HG02759 (cell line): ENCODE measurements at regions not wholly inside any gene's neighbourhood (a gene's known extent, or its start where the extent isn't known, plus 50 kb on each side); places are given as distances from the start of the nearest gene placed in this dataset.
"Not testable (repeated sequence)": the region's sequence is repeated elsewhere in the genome, so short reads cannot be mapped to it uniquely, and the experiment has no call there.

ENCODE experiments used
- ATAC-seq: cut with Tn5 transposase; IDR thresholded peaks from one replicate; pipeline ENCODE4 v1.9.1; 2021; ENCODE audit warnings: mild to moderate bottlenecking, moderate library complexity; ENCODE audit not compliant: unreplicated experiment

DNA sequence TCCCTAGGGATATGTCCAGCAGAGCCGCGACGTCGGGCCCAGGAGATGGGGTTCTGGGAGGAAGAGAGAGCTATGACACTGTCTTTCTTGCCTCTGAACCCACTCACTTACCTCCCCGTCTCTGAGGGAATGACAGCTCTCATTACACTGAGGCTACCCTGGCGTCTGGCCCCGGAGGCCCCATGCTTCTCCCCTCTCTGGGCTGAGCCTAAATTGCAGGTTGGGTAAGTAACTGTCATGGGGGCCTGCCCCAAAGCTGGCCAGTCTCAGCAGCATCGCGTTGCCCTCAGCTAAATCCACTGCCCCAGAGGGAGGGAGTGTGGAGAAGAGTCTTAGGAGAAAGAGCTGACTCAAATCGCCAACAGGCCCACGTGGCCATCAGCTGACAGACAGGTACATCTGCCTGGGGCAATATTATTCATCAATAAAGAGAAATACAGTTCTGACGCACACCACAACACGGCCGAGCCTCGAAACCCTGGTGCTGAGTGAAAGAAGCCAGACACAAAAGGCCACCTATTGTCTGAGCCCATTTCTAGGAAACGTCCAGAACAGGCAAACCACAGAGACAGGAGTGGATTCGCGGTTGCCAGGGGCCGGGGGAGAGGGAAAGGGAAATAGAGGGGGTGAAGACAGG, 156.4 kb downstream of the C16orf95 start:
- ATAC-seq = no peak

DNA sequence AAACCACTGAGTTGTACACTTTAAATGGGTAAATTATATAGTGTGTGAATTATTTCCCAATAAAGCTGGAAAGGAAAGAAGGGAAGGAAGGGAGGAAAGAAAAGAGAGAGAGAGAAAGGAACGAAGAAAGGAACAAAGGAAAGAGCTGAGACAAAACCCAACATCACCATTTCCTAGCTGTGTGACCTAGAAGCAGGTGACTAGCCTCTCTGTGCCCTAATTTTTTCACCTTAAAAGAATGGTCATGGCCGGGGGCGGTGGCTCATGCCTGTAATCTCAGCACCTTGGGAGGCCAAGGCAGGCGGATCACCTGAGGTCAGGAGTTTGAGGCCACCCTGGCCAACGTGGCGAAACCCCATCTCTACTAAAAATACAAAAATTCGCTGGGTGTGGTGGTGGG, 155.8 kb downstream of the C16orf95 start:
- ATAC-seq = not testable (repeated sequence)

GRCh38 chr16:87161822-87162676, 155.1 kb downstream of the C16orf95 start:
- no peak for ATAC-seq

- not testable (repeated sequence) for ATAC-seq
Observed at GRCh38 chr16:87162799-87163198, 154.4 kb downstream of the C16orf95 start.

DNA sequence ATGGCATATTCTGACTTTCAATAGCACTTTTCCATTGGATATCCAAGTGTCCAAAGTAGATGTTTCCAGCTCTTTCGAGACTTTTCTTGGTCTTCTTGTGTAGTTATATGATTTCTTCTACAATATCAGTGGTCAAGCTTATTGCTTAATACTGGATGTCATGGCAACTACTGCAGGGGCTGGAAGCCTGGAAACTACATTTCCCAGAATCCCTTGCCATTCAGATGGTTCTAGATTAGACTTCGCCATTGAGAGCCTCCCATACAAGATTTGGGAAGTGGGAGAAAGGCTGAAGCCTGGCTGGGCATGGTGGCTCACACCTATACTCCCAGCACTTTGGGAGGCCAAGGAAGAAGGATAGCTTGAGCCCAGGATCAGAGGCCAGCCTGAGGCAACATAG, 153.6 kb downstream of the C16orf95 start:
- no peak for ATAC-seq

DNA sequence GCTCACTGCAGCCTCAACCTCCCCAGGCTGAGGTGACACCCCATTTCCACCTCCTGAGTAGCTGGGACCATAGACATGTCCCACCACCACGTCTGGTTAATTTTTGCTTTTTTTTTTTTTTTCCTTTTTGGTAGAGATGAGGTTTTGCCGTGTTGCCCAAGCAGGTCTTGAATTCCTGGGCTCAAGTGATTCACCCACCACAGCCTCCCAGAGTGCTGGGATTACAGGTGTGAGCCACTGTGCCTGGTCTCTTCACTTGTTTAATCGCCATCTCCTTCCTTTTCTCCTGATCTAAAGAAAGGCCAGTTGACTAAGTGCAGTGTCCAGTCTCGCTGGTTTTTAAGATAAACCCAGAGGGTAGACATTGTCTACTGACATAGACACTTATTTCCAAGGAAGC, 152.0 kb downstream of the C16orf95 start:
- ATAC-seq = no peak

GRCh38 chr16:87165885-87166284, 151.3 kb downstream of the C16orf95 start:
- no peak for ATAC-seq

GRCh38 chr16:87166321-87166720, 150.9 kb downstream of the C16orf95 start:
- no peak for ATAC-seq

DNA sequence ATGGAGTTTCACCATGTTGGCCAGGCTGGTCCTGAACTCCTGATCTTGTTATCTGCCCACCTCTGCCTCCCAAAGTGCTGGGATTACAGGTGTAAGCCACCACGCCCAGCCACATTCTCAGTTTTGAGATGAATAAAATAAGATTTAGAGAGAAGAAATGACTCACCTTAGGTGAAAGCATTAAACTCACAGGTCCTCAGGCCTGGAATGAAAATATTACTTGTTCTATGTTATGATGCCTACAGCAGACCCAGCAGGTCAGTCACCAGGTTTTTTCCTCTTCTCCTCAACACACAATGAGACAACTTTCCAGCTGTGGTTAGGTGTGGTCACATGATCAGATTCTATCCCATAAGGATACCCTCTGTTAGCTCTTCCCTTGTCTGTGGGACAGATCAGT, 150.3 kb downstream of the C16orf95 start:
- ATAC-seq = no peak

GRCh38 chr16:87169509-87169995, 147.6 kb downstream of the C16orf95 start:
- ATAC-seq = no peak

- no peak for ATAC-seq
Observed at GRCh38 chr16:87170310-87170709, 146.9 kb downstream of the C16orf95 start.

DNA sequence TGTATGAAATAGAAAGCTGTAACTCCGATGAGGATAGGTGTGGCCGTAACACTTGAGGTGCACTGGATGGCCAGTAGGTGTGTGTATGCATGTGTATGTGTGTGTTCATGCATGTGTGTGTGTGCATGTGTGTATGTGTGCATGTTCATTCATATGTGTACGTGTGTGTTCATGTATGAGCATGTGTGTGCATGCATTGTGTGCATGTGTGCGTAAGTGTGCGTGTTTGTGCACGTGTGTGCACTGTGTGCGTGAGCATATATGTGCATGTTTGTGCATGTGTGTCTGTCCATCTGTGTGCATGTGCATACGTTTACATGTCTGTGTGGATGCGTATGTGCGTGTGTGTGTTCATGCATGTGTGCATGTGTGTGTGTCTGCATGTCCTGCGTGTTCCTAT, 145.5 kb downstream of the C16orf95 start:
- ATAC-seq = no peak

DNA sequence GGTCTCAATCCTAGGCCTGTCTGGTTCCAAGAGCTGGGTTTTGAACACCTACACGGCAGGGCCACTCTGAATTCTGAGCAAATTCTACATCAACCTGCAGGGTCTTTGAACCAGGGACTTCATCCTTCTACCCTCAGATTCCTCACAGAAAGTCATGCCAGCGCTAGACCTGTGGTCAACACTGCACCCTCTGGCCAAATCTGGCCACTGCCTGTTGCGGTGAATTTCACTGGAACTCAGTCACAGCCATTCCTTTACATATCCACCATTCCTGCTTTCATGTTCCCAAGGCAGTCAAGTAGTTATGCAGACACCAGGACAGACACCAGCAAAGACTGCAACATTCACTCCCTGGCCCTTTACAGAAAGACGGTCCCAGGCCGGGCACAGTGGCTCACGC, 144.6 kb downstream of the C16orf95 start:
- no peak for ATAC-seq

GRCh38 chr16:87173294-87173893, 143.8 kb downstream of the C16orf95 start:
- no peak for ATAC-seq

DNA sequence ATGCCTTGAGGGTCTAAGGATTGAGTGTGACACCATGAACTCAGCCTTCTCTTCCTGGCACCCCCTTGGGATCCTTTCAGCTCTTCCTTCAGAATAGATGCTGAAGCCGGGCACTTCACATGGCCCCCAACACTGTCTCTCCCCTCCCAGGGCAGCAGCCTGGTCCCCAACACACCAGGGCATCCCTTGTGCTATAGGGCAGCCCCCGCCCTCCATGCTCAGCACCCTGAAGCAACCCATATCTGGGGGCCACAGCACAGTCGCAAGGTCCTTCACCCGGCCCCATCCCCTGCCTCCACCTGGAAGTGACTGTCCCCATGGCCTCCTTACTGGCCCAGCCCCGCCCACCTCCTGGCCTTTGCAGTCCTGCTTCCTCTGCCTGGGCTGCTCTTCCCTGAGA, 143.1 kb downstream of the C16orf95 start:
- no peak for ATAC-seq

GRCh38 chr16:87176735-87177134, 140.5 kb downstream of the C16orf95 start:
- ATAC-seq = no peak

DNA sequence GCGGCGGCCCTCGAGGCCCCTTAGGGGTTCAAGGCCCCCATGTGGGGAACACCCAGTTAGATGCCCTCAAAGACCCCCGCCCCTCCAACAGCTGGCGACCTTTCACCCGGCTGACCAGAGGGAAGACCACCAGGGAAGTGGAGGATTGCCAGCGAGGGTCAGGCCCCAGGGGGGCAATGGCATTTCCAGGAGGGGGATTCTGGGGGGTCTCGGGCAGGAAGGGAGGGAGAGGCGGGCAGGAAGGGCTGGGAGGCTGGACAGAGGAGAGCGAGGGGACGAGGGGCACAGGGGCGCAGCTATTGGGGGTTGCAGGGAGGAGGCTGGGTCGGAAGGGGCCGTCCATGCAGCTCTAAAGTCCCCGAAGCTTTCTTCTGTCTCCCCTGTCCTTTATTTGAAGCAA, 139.5 kb downstream of the C16orf95 start:
- no peak for ATAC-seq

- ATAC-seq = no peak
Observed at GRCh38 chr16:87178177-87178863, 138.9 kb downstream of the C16orf95 start.

DNA sequence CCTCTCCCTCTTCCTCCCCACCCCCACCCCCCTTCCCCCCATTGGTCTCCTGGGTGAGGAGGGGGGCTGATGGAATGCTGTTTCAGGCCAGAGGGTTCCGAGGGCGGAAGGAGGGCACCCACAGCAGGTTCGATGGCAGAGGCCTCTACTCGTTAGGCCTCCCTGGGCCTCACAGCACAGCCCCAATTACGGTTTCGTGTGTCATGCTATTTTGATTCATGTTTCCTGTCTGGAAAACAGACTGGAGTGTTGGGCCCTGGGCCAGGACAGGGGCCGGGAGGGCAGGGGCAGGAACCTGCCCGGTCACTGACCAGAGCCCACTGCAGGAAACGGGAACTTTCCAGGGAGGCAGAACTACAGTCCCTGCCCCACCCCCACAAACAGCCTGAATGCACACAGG, 138.2 kb downstream of the C16orf95 start:
- no peak for ATAC-seq

GRCh38 chr16:87180069-87180468, 137.1 kb downstream of the C16orf95 start:
- no peak for ATAC-seq

GRCh38 chr16:87182759-87183158, 134.4 kb downstream of the C16orf95 start:
- no peak for ATAC-seq
